Suprapubic skin (tissue), 3 donors: ENCODE measurements at regions not wholly inside any gene's neighbourhood (a gene's known extent, or its start where the extent isn't known, plus 50 kb on each side); places are given as distances from the start of the nearest gene placed in this dataset.

Experiments used
- POLR2A ChIP-seq, 2 donors: fragments of 450-650 bp; IDR thresholded peaks; one replicate each; pipeline ENCODE4 v1.6.1; 2017; ENCODE audit warnings: antibody characterized with exemption in 2 of 2, mild to moderate bottlenecking in 2 of 2, moderate library complexity in 2 of 2
- TF ChIP-seq, protein P1 (sequence below), 2 donors: fragments of 200-600 bp in 1 of 2; fragments of 450-650 bp in 1 of 2; sonication (generic) in 1 of 2; IDR thresholded peaks; one replicate each; pipeline ENCODE4 v1.5.1; 2016 to 2019; ENCODE audit warnings: antibody characterized with exemption in 2 of 2, mild to moderate bottlenecking in 1 of 2, moderate library complexity in 1 of 2

DNA sequence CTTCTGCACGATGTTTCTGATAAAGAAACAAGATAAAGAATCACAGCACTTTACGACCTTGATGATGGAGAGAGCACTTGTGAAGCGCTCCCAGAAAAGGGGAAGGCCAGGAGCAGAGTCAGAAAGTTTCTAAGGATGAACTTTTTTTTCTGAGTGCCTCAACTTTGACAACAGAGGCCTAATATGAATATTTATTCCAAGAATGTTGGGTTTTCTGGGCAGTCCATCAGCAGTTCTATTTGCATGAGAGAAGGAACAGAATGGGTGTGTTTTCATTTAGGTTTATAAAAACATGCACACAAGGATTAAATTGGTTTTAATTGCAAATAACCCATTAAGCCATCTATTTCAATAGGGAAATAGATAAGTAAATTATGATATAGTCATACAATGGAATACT is 204.9 kb downstream of the SIM1 start:
- TF ChIP-seq, protein P1, sequence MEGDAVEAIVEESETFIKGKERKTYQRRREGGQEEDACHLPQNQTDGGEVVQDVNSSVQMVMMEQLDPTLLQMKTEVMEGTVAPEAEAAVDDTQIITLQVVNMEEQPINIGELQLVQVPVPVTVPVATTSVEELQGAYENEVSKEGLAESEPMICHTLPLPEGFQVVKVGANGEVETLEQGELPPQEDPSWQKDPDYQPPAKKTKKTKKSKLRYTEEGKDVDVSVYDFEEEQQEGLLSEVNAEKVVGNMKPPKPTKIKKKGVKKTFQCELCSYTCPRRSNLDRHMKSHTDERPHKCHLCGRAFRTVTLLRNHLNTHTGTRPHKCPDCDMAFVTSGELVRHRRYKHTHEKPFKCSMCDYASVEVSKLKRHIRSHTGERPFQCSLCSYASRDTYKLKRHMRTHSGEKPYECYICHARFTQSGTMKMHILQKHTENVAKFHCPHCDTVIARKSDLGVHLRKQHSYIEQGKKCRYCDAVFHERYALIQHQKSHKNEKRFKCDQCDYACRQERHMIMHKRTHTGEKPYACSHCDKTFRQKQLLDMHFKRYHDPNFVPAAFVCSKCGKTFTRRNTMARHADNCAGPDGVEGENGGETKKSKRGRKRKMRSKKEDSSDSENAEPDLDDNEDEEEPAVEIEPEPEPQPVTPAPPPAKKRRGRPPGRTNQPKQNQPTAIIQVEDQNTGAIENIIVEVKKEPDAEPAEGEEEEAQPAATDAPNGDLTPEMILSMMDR (IDR thresholded peaks at IDR 0.05): no peak
- TF ChIP-seq POLR2A (IDR thresholded peaks at IDR 0.05): no peak
